ENCODE measurements at regions not wholly inside any gene's neighbourhood (a gene's known extent, or its start where the extent isn't known, plus 50 kb on each side); places are given as distances from the start of the nearest gene placed in this dataset.

GRCh38 chr6:155710704-155711103, 255.1 kb upstream of the NOX3 start:
- TF ChIP-seq, protein P1, sequence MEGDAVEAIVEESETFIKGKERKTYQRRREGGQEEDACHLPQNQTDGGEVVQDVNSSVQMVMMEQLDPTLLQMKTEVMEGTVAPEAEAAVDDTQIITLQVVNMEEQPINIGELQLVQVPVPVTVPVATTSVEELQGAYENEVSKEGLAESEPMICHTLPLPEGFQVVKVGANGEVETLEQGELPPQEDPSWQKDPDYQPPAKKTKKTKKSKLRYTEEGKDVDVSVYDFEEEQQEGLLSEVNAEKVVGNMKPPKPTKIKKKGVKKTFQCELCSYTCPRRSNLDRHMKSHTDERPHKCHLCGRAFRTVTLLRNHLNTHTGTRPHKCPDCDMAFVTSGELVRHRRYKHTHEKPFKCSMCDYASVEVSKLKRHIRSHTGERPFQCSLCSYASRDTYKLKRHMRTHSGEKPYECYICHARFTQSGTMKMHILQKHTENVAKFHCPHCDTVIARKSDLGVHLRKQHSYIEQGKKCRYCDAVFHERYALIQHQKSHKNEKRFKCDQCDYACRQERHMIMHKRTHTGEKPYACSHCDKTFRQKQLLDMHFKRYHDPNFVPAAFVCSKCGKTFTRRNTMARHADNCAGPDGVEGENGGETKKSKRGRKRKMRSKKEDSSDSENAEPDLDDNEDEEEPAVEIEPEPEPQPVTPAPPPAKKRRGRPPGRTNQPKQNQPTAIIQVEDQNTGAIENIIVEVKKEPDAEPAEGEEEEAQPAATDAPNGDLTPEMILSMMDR (IDR thresholded peaks at IDR 0.05), result no peak
- TF ChIP-seq POLR2A (IDR thresholded peaks at IDR 0.05) (no peak), POLR2AphosphoS5 (IDR thresholded peaks at IDR 0.05) (no peak)

Data from breast epithelium (tissue), 3 donors.